RWPE2 (cell line): ENCODE measurements at regions not wholly inside any gene's neighbourhood (a gene's known extent, or its start where the extent isn't known, plus 50 kb on each side); places are given as distances from the start of the nearest gene placed in this dataset.

Experiments used
- ATAC-seq: fragments of 200-7000 bp; cut with Tn5 transposase; 3 replicates; pipeline ENCODE4 v1.9.1; 2021; ENCODE audit warnings: low read depth
- DNase-seq: peaks from one replicate; pipeline ENCODE4 v3.0.0-alpha.2; 2020; ENCODE audit warnings: low spot score
- H3K27ac ChIP-seq: fragments of 450-650 bp; 2 replicates; pipeline ENCODE4 v1.5.1; 2017; ENCODE audit warnings: mild to moderate bottlenecking; ENCODE audit not compliant: poor library complexity, severe bottlenecking
- H3K27me3 ChIP-seq: fragments of 250-450 bp; sonication (Bioruptor Pico); 2 replicates; pipeline ENCODE4 v1.5.1; 2021; ENCODE audit warnings: mild to moderate bottlenecking, moderate library complexity; ENCODE audit not compliant: insufficient read depth, poor library complexity, severe bottlenecking
- H3K36me3 ChIP-seq: fragments of 250-450 bp; sonication (Bioruptor Pico); 2 replicates; pipeline ENCODE4 v1.5.1; 2020; ENCODE audit warnings: low read depth, mild to moderate bottlenecking, moderate library complexity
- H3K4me1 ChIP-seq: fragments of 250-450 bp; sonication (Bioruptor Pico); 2 replicates; pipeline ENCODE4 v1.5.1; 2021; ENCODE audit warnings: mild to moderate bottlenecking, moderate library complexity; ENCODE audit not compliant: insufficient read depth, poor library complexity, severe bottlenecking
- H3K4me3 ChIP-seq: fragments of 250-450 bp; sonication (Bioruptor Pico); 2 replicates; pipeline ENCODE4 v1.5.1; 2021; ENCODE audit warnings: mild to moderate bottlenecking, moderate library complexity; ENCODE audit not compliant: severe bottlenecking
- H3K9me3 ChIP-seq: fragments of 250-450 bp; sonication (Bioruptor Pico); 2 replicates; pipeline ENCODE4 v1.5.1; 2021; ENCODE audit warnings: mild to moderate bottlenecking, moderate library complexity; ENCODE audit not compliant: severe bottlenecking
- TF ChIP-seq, protein P1 (sequence below): fragments of 450-650 bp; IDR thresholded peaks from one replicate; pipeline ENCODE4 v1.5.1; 2017; ENCODE audit warnings: mild to moderate bottlenecking, moderate library complexity; ENCODE audit not compliant: poor library complexity, severe bottlenecking

- no peak overlapping the region for H3K4me3 ChIP-seq
- H3K9me3 ChIP-seq: no peaks in the 10 kb centered on the region
- ATAC-seq (no peak), DNase-seq (no peak)
- H3K36me3 ChIP-seq: no peaks in the 10 kb centered on the region
- no peaks in the 10 kb centered on the region for H3K27me3 ChIP-seq
- TF ChIP-seq, protein P1, sequence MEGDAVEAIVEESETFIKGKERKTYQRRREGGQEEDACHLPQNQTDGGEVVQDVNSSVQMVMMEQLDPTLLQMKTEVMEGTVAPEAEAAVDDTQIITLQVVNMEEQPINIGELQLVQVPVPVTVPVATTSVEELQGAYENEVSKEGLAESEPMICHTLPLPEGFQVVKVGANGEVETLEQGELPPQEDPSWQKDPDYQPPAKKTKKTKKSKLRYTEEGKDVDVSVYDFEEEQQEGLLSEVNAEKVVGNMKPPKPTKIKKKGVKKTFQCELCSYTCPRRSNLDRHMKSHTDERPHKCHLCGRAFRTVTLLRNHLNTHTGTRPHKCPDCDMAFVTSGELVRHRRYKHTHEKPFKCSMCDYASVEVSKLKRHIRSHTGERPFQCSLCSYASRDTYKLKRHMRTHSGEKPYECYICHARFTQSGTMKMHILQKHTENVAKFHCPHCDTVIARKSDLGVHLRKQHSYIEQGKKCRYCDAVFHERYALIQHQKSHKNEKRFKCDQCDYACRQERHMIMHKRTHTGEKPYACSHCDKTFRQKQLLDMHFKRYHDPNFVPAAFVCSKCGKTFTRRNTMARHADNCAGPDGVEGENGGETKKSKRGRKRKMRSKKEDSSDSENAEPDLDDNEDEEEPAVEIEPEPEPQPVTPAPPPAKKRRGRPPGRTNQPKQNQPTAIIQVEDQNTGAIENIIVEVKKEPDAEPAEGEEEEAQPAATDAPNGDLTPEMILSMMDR: no peak
- no peak overlapping the region for H3K27ac ChIP-seq
- no peaks in the 10 kb centered on the region for H3K4me1 ChIP-seq
Observed at GRCh38 chr7:27377988-27378387, 135.4 kb downstream of the EVX1 start.

GRCh38 chr7:27382307-27382706 lies 139.7 kb downstream of the EVX1 start:
- no peaks in the 10 kb centered on the region for H3K36me3 ChIP-seq
- peaks cover 3% of the 10 kb centered on the region for H3K27me3 ChIP-seq
- no peak for ATAC-seq
- H3K4me3 ChIP-seq: no peak overlapping the region
- H3K9me3 ChIP-seq: no peaks in the 10 kb centered on the region
- TF ChIP-seq, protein P1: no peak
- no peak overlapping the region for H3K27ac ChIP-seq
- no peaks in the 10 kb centered on the region for H3K4me1 ChIP-seq
- DNase-seq: no peak

GRCh38 chr7:27386581-27386980 lies 144.0 kb downstream of the EVX1 start:
- TF ChIP-seq, protein P1: no peak
- no peak for ATAC-seq
- H3K4me3 ChIP-seq: no peak overlapping the region

DNA sequence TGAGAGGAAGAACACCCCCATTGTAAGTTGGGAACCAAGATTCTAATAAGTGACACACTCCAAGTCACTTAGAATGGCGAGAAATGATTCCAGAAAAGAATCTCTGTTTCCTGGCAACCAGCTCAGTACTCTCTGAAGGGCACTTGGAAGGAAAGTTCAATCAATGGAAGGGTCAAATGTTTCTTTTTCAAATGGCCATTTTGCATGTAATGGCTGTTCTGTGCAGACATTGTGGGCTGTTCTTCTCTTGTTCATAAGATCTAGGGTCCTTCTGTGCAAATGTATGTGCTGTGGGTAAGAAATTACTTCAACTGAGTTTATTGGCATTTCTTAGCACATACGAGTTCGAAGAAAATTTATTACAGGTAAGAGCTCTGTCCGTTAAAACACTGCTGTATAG lies 145.3 kb downstream of the EVX1 start:
- TF ChIP-seq, protein P1: no peak
- H3K4me3 ChIP-seq: no peak overlapping the region
- H3K27me3 ChIP-seq: peaks cover 3% of the 10 kb centered on the region
- no peak overlapping the region for H3K27ac ChIP-seq
- no peak for DNase-seq
- H3K9me3 ChIP-seq: no peaks in the 10 kb centered on the region
- H3K36me3 ChIP-seq: no peaks in the 10 kb centered on the region
- H3K4me1 ChIP-seq: no peaks in the 10 kb centered on the region
- ATAC-seq: no peak

More at GRCh38 chr7:27386581-27386980, 144.0 kb downstream of the EVX1 start:
- Histone ChIP-seq H3K27me3 (peaks cover 3% of the 10 kb centered on the region), H3K36me3 (no peaks in the 10 kb centered on the region), H3K4me1 (no peaks in the 10 kb centered on the region), H3K9me3 (no peaks in the 10 kb centered on the region), H3K27ac (no peak overlapping the region)
- DNase-seq: no peak

- ATAC-seq (no peak), DNase-seq (no peak)
- no peak overlapping the region for H3K27ac ChIP-seq
Observed at GRCh38 chr7:27388561-27388960, 146.0 kb downstream of the EVX1 start.

More at GRCh38 chr7:27388561-27388960, 146.0 kb downstream of the EVX1 start:
- Histone ChIP-seq H3K4me1 (no peaks in the 10 kb centered on the region), H3K9me3 (no peaks in the 10 kb centered on the region), H3K4me3 (no peak overlapping the region), H3K36me3 (no peaks in the 10 kb centered on the region), H3K27me3 (peaks cover 3% of the 10 kb centered on the region)
- TF ChIP-seq, protein P1: no peak
